ENCODE measurements at regions not wholly inside any gene's neighbourhood (a gene's known extent, or its start where the extent isn't known, plus 50 kb on each side); places are given as distances from the start of the nearest gene placed in this dataset.

DNA sequence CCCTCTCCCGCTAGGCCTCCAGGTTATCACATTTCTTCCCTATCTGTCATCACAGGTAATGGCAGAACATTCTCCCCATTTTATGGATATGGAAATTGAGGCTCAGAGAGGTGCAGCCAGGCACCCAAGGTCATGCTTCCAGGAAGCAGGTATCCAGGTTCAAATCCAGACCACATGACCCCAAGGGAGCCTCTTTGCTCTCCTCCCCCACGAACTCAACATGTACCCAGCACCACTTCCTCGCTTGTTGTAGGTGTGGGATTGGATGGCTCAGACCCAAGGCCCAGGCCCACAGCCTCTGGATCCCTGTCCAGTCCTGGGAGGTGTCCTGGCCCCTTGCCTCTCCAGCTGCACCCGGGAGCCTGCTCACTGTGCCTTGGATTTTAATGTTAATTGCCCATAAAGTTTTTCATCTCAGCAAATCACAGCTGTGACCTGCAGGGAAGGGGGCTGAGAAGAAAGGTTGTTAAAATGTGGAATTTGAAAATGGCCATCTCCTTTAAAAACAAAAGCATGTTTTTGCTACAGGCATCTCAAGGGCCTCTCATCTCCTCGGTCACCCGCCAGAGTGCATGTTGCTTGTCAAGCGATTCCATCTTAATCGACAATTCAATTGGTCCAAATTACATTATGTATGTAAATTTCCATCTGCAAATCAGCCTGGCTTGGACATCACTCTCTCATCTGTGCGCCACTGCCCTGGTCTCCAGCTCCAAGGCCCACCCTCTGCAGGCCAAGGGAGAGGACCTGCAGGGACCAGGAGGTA, 205.4 kb upstream of the ZMIZ1 start:
- H3K9me3 ChIP-seq (ENCODE audit: control insufficient read depth, insufficient read depth, low read depth, low read length) = no peaks in the 10 kb centered on the region
- no peaks in the 10 kb centered on the region for H4K20me1 ChIP-seq (ENCODE audit: control insufficient read depth, extremely low read depth, insufficient read depth, low read length)
- TF ChIP-seq EZH2 (IDR thresholded peaks at IDR 0.05; ENCODE audit: low read length, missing control alignments) = no peak
- H2AFZ ChIP-seq (ENCODE audit: low read length) = no peak overlapping the region
- no peaks in the 10 kb centered on the region for H3K36me3 ChIP-seq (ENCODE audit: control insufficient read depth, insufficient read depth, low read length)
- no peak overlapping the region for H3K27ac ChIP-seq (ENCODE audit: insufficient read depth, low read length)
- DNase-seq (ENCODE audit: low read depth in 2 of 2) = no peak
- no peaks in the 10 kb centered on the region for H3K79me2 ChIP-seq (ENCODE audit: control insufficient read depth, insufficient read depth, low read length)
- H3K27me3 ChIP-seq (ENCODE audit: control insufficient read depth, insufficient read depth, low read length) = peaks cover 3% of the 10 kb centered on the region
- H3K9ac ChIP-seq (ENCODE audit: insufficient read depth, low read length) = no peak overlapping the region
- no peak overlapping the region for H3K4me3 ChIP-seq (replicated peaks in 1 of 4; ENCODE audit: control extremely low read depth in 1 of 4, insufficient read depth in 1 of 4, low read depth in 3 of 4, low read length in 4 of 4)
- no peak overlapping the region for H3K4me2 ChIP-seq (ENCODE audit: extremely low read depth, insufficient read depth, low read length)
- H3K4me1 ChIP-seq (ENCODE audit: control insufficient read depth, extremely low read depth, insufficient read depth, low read length) = no peaks in the 10 kb centered on the region

DNA sequence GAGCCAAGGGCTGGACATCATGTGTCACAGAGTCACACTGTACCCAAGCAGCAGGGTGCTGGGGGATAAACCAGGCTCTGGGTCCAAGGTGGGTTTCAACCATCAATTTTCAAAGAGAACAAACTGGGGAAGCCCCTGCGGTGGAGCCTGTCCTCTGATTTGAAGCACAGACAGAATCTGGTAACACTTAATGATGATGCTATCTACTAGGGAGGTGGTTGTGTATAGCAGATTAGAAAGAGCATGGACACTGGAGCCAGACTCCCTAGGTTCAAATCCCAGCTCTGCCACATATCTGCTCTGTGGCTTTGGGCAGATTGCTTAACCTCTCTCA, 204.9 kb upstream of the ZMIZ1 start:
- no peaks in the 10 kb centered on the region for H4K20me1 ChIP-seq (ENCODE audit: control insufficient read depth, extremely low read depth, insufficient read depth, low read length)
- TF ChIP-seq EZH2 (IDR thresholded peaks at IDR 0.05; ENCODE audit: low read length, missing control alignments) = no peak
- TF ChIP-seq, protein P1, sequence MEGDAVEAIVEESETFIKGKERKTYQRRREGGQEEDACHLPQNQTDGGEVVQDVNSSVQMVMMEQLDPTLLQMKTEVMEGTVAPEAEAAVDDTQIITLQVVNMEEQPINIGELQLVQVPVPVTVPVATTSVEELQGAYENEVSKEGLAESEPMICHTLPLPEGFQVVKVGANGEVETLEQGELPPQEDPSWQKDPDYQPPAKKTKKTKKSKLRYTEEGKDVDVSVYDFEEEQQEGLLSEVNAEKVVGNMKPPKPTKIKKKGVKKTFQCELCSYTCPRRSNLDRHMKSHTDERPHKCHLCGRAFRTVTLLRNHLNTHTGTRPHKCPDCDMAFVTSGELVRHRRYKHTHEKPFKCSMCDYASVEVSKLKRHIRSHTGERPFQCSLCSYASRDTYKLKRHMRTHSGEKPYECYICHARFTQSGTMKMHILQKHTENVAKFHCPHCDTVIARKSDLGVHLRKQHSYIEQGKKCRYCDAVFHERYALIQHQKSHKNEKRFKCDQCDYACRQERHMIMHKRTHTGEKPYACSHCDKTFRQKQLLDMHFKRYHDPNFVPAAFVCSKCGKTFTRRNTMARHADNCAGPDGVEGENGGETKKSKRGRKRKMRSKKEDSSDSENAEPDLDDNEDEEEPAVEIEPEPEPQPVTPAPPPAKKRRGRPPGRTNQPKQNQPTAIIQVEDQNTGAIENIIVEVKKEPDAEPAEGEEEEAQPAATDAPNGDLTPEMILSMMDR (conservative IDR thresholded peaks at IDR 0.05 in 1 of 2, IDR thresholded peaks at IDR 0.05 in 1 of 2; ENCODE audit: low read depth in 1 of 2, low read length in 2 of 2) = no peak
- no peaks in the 10 kb centered on the region for H3K4me1 ChIP-seq (ENCODE audit: control insufficient read depth, extremely low read depth, insufficient read depth, low read length)
- no peak for DNase-seq (ENCODE audit: low read depth in 2 of 2)
- no peaks in the 10 kb centered on the region for H3K79me2 ChIP-seq (ENCODE audit: control insufficient read depth, insufficient read depth, low read length)
- no peak overlapping the region for H3K4me2 ChIP-seq (ENCODE audit: extremely low read depth, insufficient read depth, low read length)
- H3K36me3 ChIP-seq (ENCODE audit: control insufficient read depth, insufficient read depth, low read length) = no peaks in the 10 kb centered on the region
- no peak overlapping the region for H3K27ac ChIP-seq (ENCODE audit: insufficient read depth, low read length)
- H2AFZ ChIP-seq (ENCODE audit: low read length) = no peak overlapping the region
- H3K4me3 ChIP-seq (replicated peaks in 1 of 4; ENCODE audit: control extremely low read depth in 1 of 4, insufficient read depth in 1 of 4, low read depth in 3 of 4, low read length in 4 of 4) = no peak overlapping the region
- no peaks in the 10 kb centered on the region for H3K9me3 ChIP-seq (ENCODE audit: control insufficient read depth, insufficient read depth, low read depth, low read length)
- peaks cover 3% of the 10 kb centered on the region for H3K27me3 ChIP-seq (ENCODE audit: control insufficient read depth, insufficient read depth, low read length)
- H3K9ac ChIP-seq (ENCODE audit: insufficient read depth, low read length) = no peak overlapping the region

DNA sequence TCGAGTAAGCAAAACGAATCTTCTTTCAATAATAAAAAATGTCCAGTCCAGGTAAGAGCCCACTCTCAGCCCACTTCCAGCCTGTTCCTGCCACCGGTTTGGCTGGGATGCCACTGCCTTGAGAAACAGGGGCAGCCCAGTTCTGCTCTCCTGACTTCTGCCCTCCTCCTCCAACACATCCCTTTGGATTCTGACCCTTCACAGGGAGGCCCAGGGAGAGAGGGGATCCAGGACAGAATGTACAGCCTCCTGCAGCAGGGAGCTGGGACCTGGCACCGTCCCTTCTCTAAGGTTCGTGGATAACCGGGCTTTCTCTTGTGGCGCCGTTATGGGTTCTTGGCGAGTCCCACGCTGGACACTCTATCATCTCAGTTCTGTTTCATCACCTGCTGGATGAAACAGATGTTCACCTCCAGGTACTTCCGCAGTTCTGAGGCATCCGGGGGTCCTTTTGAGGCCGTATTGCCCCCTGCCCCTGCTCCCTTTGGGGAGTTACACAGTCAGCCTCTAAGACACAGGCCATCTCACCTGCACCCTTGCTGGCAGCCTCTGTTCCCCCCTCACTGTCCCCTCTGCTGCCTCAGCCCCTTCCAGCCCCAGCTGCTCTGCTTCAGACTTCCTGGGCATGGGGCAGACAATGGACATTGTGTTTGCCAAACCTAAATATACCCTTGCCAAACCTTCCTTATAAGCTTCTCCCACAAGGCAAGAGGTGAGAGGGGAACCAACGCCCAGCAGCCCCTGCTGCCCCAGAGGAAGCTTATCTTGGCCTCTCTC, 203.8 kb upstream of the ZMIZ1 start:
- Histone ChIP-seq H3K4me3 (replicated peaks in 1 of 4; ENCODE audit: control extremely low read depth in 1 of 4, insufficient read depth in 1 of 4, low read depth in 3 of 4, low read length in 4 of 4) (no peak overlapping the region), H4K20me1 (ENCODE audit: control insufficient read depth, extremely low read depth, insufficient read depth, low read length) (no peaks in the 10 kb centered on the region), H2AFZ (ENCODE audit: low read length) (no peak overlapping the region), H3K27ac (ENCODE audit: insufficient read depth, low read length) (no peak overlapping the region), H3K9ac (ENCODE audit: insufficient read depth, low read length) (no peak overlapping the region), H3K4me2 (ENCODE audit: extremely low read depth, insufficient read depth, low read length) (no peak overlapping the region), H3K27me3 (ENCODE audit: control insufficient read depth, insufficient read depth, low read length) (peaks cover 3% of the 10 kb centered on the region), H3K4me1 (ENCODE audit: control insufficient read depth, extremely low read depth, insufficient read depth, low read length) (no peaks in the 10 kb centered on the region), H3K36me3 (ENCODE audit: control insufficient read depth, insufficient read depth, low read length) (no peaks in the 10 kb centered on the region), H3K79me2 (ENCODE audit: control insufficient read depth, insufficient read depth, low read length) (no peaks in the 10 kb centered on the region), H3K9me3 (ENCODE audit: control insufficient read depth, insufficient read depth, low read depth, low read length) (no peaks in the 10 kb centered on the region)
- TF ChIP-seq EZH2 (IDR thresholded peaks at IDR 0.05; ENCODE audit: low read length, missing control alignments) = no peak
- TF ChIP-seq, protein P1 (conservative IDR thresholded peaks at IDR 0.05 in 1 of 2, IDR thresholded peaks at IDR 0.05 in 1 of 2; ENCODE audit: low read depth in 1 of 2, low read length in 2 of 2) = no peak
- DNase-seq (ENCODE audit: low read depth in 2 of 2) = no peak
